Loucy (cell line): ENCODE measurements at regions not wholly inside any gene's neighbourhood (a gene's known extent, or its start where the extent isn't known, plus 50 kb on each side); places are given as distances from the start of the nearest gene placed in this dataset.

ENCODE experiments used
- H2AFZ ChIP-seq: fragments of 200-600 bp; sonication (generic); 2 replicates; pipeline ENCODE4 v1.6.0; 2016; ENCODE audit warnings: antibody characterized with exemption, mild to moderate bottlenecking, low read length, moderate library complexity
- H3F3A ChIP-seq: fragments of 200-600 bp; 2 replicates; pipeline ENCODE4 v1.6.0; 2016; ENCODE audit warnings: antibody characterized with exemption, low read depth, mild to moderate bottlenecking
- H3K27me3 ChIP-seq: fragments of 200-600 bp; sonication (generic); 2 replicates; pipeline ENCODE4 v1.6.1; 2014; ENCODE audit warnings: low read length, mild to moderate bottlenecking; ENCODE audit not compliant: insufficient read depth, poor library complexity, severe bottlenecking
- H3K36me3 ChIP-seq: fragments of 200-600 bp; sonication (generic); 2 replicates; pipeline ENCODE4 v1.6.1; 2016; ENCODE audit warnings: low read length; ENCODE audit not compliant: insufficient read depth
- H3K4me1 ChIP-seq: fragments of 200-600 bp; sonication (generic); 2 replicates; pipeline ENCODE4 v1.5.1; 2014; ENCODE audit warnings: low read length, mild to moderate bottlenecking; ENCODE audit not compliant: insufficient read depth, poor library complexity, severe bottlenecking
- H3K4me2 ChIP-seq: fragments of 200-600 bp; sonication (generic); 2 replicates; pipeline ENCODE4 v1.6.0; 2014; ENCODE audit warnings: antibody characterized with exemption, low read length, low read depth, mild to moderate bottlenecking; ENCODE audit not compliant: poor library complexity, severe bottlenecking
- H3K4me3 ChIP-seq: fragments of 200-600 bp; sonication (generic); 2 replicates; pipeline ENCODE4 v1.5.1; 2014; ENCODE audit warnings: low read length, mild to moderate bottlenecking, mixed read lengths; ENCODE audit not compliant: poor library complexity, severe bottlenecking
- H3K79me2 ChIP-seq: fragments of 200-600 bp; sonication (generic); 2 replicates; pipeline ENCODE4 v1.6.1; 2014; ENCODE audit warnings: low read length; ENCODE audit not compliant: insufficient read depth
- H3K9ac ChIP-seq: fragments of 200-600 bp; sonication (generic); 2 replicates; pipeline ENCODE4 v1.6.0; 2014; ENCODE audit warnings: mild to moderate bottlenecking, low read depth, low read length, moderate library complexity; ENCODE audit not compliant: poor library complexity, severe bottlenecking
- H3K9me2 ChIP-seq: fragments of 200-600 bp; sonication (generic); replicated peaks from 2 replicates; pipeline ENCODE4 v1.6.1; 2016; ENCODE audit warnings: low read depth, low read length, mixed read lengths
- H3K9me3 ChIP-seq: fragments of 200-600 bp; sonication (generic); 2 replicates; pipeline ENCODE4 v1.6.1; 2014; ENCODE audit warnings: mild to moderate bottlenecking, antibody characterized with exemption, low read length, low read depth; ENCODE audit not compliant: insufficient read depth
- H4K20me1 ChIP-seq: fragments of 200-600 bp; sonication (generic); 2 replicates; pipeline ENCODE4 v1.6.0; 2014; ENCODE audit warnings: antibody characterized with exemption, low read length, mild to moderate bottlenecking; ENCODE audit not compliant: insufficient read depth, poor library complexity, severe bottlenecking
- EZH2phosphoT487 ChIP-seq: fragments of 200-600 bp; IDR thresholded peaks from 2 replicates; pipeline ENCODE4 v1.6.1; 2018; ENCODE audit warnings: antibody characterized with exemption, mild to moderate bottlenecking, moderate library complexity, borderline replicate concordance
- TF ChIP-seq, protein P1 (sequence below): fragments of 200-600 bp; sonication (generic); conservative IDR thresholded peaks from 2 replicates; pipeline ENCODE4 v1.5.1; 2014; ENCODE audit warnings: mild to moderate bottlenecking, antibody characterized with exemption, low read length

DNA sequence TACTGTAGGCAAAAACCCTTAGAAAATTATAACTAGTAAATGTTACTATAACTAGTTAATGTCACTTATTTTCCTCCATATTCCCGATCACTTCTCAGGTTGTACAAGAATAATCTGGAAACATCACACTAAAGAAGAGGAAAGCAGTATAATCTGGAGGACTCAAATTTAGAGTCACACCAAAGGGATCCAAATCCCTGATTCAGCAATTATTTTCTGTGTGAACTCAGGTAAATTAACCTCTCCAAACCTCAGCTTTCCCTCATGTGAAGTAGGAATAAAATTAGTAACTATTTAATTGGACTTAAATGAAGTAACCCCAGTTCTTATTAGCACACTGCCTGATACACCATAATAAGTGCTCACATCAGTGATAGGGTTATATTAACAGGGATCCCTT, 170.1 kb upstream of the NECTIN3 start:
- Histone ChIP-seq H4K20me1 (no peaks in the 10 kb centered on the region), H3K9me2 (no peaks in the 10 kb centered on the region), H3K36me3 (no peaks in the 10 kb centered on the region), H3K79me2 (no peaks in the 10 kb centered on the region), H3K27me3 (no peaks in the 10 kb centered on the region), H3K9me3 (no peaks in the 10 kb centered on the region), H3F3A (no peaks in the 10 kb centered on the region), H3K4me2 (no peak overlapping the region), H3K9ac (no peak overlapping the region), H3K4me3 (no peak overlapping the region), H2AFZ (no peak overlapping the region), H3K4me1 (no peaks in the 10 kb centered on the region)
- TF ChIP-seq EZH2phosphoT487: no peak
- TF ChIP-seq, protein P1, sequence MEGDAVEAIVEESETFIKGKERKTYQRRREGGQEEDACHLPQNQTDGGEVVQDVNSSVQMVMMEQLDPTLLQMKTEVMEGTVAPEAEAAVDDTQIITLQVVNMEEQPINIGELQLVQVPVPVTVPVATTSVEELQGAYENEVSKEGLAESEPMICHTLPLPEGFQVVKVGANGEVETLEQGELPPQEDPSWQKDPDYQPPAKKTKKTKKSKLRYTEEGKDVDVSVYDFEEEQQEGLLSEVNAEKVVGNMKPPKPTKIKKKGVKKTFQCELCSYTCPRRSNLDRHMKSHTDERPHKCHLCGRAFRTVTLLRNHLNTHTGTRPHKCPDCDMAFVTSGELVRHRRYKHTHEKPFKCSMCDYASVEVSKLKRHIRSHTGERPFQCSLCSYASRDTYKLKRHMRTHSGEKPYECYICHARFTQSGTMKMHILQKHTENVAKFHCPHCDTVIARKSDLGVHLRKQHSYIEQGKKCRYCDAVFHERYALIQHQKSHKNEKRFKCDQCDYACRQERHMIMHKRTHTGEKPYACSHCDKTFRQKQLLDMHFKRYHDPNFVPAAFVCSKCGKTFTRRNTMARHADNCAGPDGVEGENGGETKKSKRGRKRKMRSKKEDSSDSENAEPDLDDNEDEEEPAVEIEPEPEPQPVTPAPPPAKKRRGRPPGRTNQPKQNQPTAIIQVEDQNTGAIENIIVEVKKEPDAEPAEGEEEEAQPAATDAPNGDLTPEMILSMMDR: no peak

DNA sequence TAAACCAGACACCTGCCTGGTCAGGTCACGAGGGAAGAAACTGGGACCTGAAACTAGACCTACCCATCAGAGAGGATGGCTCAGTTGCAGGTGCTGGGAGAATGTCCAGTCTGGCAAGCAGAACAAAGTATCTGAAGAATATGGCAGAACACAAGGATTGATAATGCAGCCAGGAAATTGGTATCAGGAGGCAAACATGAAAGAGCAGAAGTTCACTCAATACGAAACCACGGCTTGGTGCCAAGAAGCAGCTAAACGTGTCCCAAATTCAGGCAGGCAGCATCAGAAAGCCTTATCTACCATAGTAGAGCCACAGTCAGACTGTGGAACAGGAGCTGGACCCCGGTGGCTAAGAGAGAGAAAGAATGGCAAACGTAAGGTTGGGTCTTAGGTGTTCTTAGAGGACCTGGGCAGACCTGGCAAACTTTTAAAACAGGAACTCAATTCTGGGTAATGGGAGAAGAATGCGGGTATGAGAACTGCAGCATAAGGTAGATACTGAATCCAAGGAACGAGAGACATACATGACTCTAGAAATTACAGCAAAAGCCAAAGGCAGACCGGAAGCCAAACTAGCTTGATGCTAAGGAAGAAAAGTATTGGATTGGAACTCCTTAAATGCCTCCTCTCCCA, 169.0 kb upstream of the NECTIN3 start:
- Histone ChIP-seq H4K20me1 (no peaks in the 10 kb centered on the region), H3K9me3 (no peaks in the 10 kb centered on the region), H3K27me3 (no peaks in the 10 kb centered on the region), H2AFZ (no peak overlapping the region), H3K4me1 (no peaks in the 10 kb centered on the region), H3K4me3 (no peak overlapping the region), H3K4me2 (no peak overlapping the region), H3K9ac (no peak overlapping the region), H3F3A (no peaks in the 10 kb centered on the region), H3K79me2 (no peaks in the 10 kb centered on the region), H3K9me2 (no peaks in the 10 kb centered on the region), H3K36me3 (no peaks in the 10 kb centered on the region)
- TF ChIP-seq, protein P1: no peak
- TF ChIP-seq EZH2phosphoT487: no peak

DNA sequence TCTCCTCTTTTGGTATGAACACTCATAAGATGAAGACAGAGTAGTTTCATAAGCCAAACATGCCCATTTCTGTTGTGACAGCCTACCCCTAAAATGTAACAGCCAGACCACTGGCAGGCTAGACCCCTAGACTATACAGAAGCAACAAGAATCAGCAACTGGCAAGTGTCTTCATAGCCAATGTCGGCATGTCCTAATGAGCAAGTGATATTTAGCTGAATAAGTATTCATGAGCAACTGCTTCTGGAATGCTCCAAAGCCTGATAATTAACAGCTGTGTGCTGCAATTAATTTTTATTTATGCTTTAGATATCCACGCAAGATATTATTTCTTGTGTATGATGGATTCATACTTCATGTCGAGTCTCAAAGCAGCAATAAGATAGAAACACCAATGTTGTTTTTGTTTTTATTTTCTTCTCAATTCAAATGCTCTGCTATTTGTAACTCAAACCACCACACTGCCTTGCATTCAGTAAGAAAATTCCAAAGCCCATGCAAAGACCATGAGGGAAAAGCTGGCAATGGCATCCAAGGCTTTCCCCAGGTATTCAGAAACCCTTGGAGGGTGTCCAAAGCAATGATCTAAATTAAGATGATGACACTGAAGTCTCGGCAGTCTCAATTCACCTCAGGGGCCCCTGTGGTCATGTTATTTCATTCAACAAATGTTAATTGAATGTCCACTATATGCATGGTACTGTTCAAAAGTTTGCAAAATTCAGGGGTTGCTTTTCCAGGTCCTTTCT, 167.7 kb upstream of the NECTIN3 start:
- H3K9me3 ChIP-seq: no peaks in the 10 kb centered on the region
- H3K27me3 ChIP-seq: no peaks in the 10 kb centered on the region
- no peak overlapping the region for H3K4me2 ChIP-seq
- H3K79me2 ChIP-seq: no peaks in the 10 kb centered on the region
- H3F3A ChIP-seq: no peaks in the 10 kb centered on the region
- no peak overlapping the region for H3K9ac ChIP-seq
- TF ChIP-seq, protein P1: no peak
- TF ChIP-seq EZH2phosphoT487: no peak
- H3K36me3 ChIP-seq: no peaks in the 10 kb centered on the region
- no peaks in the 10 kb centered on the region for H3K4me1 ChIP-seq
- no peaks in the 10 kb centered on the region for H3K9me2 ChIP-seq
- no peaks in the 10 kb centered on the region for H4K20me1 ChIP-seq
- H2AFZ ChIP-seq: no peak overlapping the region
- H3K4me3 ChIP-seq: no peak overlapping the region
